Lower leg skin (tissue), 3 donors: ENCODE measurements at regions not wholly inside any gene's neighbourhood (a gene's known extent, or its start where the extent isn't known, plus 50 kb on each side); places are given as distances from the start of the nearest gene placed in this dataset.

Source experiments
- CTCF ChIP-seq, 3 donors: fragments of 450-650 bp; IDR thresholded peaks; one replicate each; pipeline ENCODE4 v1.5.1; 2016; ENCODE audit warnings: antibody characterized with exemption in 3 of 3, mild to moderate bottlenecking in 3 of 3, moderate library complexity in 2 of 3
- POLR2A ChIP-seq, 2 donors: fragments of 450-650 bp; IDR thresholded peaks; one replicate each; pipeline ENCODE4 v1.6.1; 2016 to 2017; ENCODE audit warnings: antibody characterized with exemption in 2 of 2, mild to moderate bottlenecking in 1 of 2, moderate library complexity in 1 of 2

DNA sequence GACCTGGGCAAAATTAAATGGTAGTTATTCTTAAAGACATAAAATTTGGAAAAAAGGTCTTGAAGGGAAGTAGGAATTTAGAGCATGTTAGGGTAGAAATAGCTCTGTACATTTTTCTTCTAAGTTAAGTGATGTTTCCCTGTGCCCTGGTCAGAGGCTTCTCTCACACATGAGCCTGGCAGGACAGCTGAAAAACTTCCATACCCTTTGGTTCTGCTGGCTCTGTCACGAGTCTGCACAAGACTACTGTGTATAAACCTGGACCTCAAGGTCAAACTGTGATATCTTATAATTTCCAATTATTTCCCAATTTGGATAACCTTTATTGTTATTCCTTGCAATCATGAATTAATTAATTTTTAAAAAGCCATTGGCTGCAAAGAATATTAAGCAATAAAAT, 664.7 kb downstream of the BCL11A start:
- TF ChIP-seq CTCF (IDR thresholded peaks at IDR 0.05) (no peak), POLR2A (IDR thresholded peaks at IDR 0.05) (no peak)
